MG63 (cell line): ENCODE measurements at regions not wholly inside any gene's neighbourhood (a gene's known extent, or its start where the extent isn't known, plus 50 kb on each side); places are given as distances from the start of the nearest gene placed in this dataset.
"Not testable (repeated sequence)": the region's sequence is repeated elsewhere in the genome, so short reads cannot be mapped to it uniquely, and the experiment has no call there.

ENCODE experiments used
- DNase-seq: peaks from one replicate; pipeline ENCODE4 v3.0.0-alpha.2; 2020
- H3K27me3 ChIP-seq: fragments of 250-450 bp; sonication (Bioruptor Pico); 2 replicates; pipeline ENCODE4 v1.5.1; 2020; ENCODE audit warnings: mild to moderate bottlenecking, moderate library complexity
- H3K36me3 ChIP-seq: fragments of 250-450 bp; sonication (Bioruptor Pico); 2 replicates; pipeline ENCODE4 v1.5.1; 2020; ENCODE audit warnings: mild to moderate bottlenecking, moderate library complexity
- H3K4me3 ChIP-seq: fragments of 250-450 bp; sonication (Bioruptor Pico); 2 replicates; pipeline ENCODE4 v1.5.1; 2020; ENCODE audit warnings: mild to moderate bottlenecking, moderate library complexity
- H3K9me3 ChIP-seq: fragments of 250-450 bp; sonication (Bioruptor Pico); 2 replicates; pipeline ENCODE4 v1.5.1; 2020; ENCODE audit warnings: mild to moderate bottlenecking, moderate library complexity

GRCh38 chr17:31629696-31630470 is 229.2 kb downstream of the COPRS start:
- Histone ChIP-seq H3K27me3 (no peaks in the 10 kb centered on the region), H3K36me3 (no peaks in the 10 kb centered on the region; the same call in 1 of the 2 replicates), H3K9me3 (peaks cover 41% of the 10 kb centered on the region), H3K4me3 (no peak overlapping the region)
- DNase-seq = peak; percentile 91

GRCh38 chr17:31627960-31628359 is 231.1 kb downstream of the COPRS start:
- peak; percentile 38 for DNase-seq
- Histone ChIP-seq H3K9me3 (peaks cover 51% of the 10 kb centered on the region), H3K27me3 (no peaks in the 10 kb centered on the region), H3K36me3 (no peaks in the 10 kb centered on the region; the same call in 1 of the 2 replicates), H3K4me3 (no peak overlapping the region)

- Histone ChIP-seq H3K9me3 (peaks cover 46% of the 10 kb centered on the region), H3K36me3 (no peaks in the 10 kb centered on the region; the same call in 1 of the 2 replicates), H3K27me3 (no peaks in the 10 kb centered on the region), H3K4me3 (no peak overlapping the region)
- no peak for DNase-seq
Measured at GRCh38 chr17:31623990-31624389, 232.5 kb downstream of the RAB11FIP4 start.

GRCh38 chr17:31622500-31622899 is 231.0 kb downstream of the RAB11FIP4 start:
- Histone ChIP-seq H3K36me3 (no peaks in the 10 kb centered on the region; the same call in 1 of the 2 replicates), H3K27me3 (no peaks in the 10 kb centered on the region), H3K9me3 (peaks cover 58% of the 10 kb centered on the region), H3K4me3 (no peak overlapping the region)
- no peak for DNase-seq

- peaks cover under 1% of the 10 kb centered on the region; the same call in 1 of the 2 replicates for H3K36me3 ChIP-seq
- no peaks in the 10 kb centered on the region for H3K27me3 ChIP-seq
- DNase-seq = no peak
- peaks cover 58% of the 10 kb centered on the region for H3K9me3 ChIP-seq
- no peak overlapping the region for H3K4me3 ChIP-seq
Measured at GRCh38 chr17:31621566-31621965, 230.1 kb downstream of the RAB11FIP4 start.

GRCh38 chr17:31611053-31611452 is 219.6 kb downstream of the RAB11FIP4 start:
- not testable (repeated sequence) for DNase-seq, H3K9me3 ChIP-seq, H3K27me3 ChIP-seq, H3K36me3 ChIP-seq, H3K4me3 ChIP-seq

GRCh38 chr17:31609996-31610910 is 218.8 kb downstream of the RAB11FIP4 start:
- Histone ChIP-seq H3K4me3 (no peak overlapping the region), H3K27me3 (no peaks in the 10 kb centered on the region), H3K9me3 (no peaks in the 10 kb centered on the region; the same call in 1 of the 2 replicates), H3K36me3 (no peaks in the 10 kb centered on the region)
- no peak for DNase-seq

GRCh38 chr17:31609331-31609730 is 217.9 kb downstream of the RAB11FIP4 start:
- no peak for DNase-seq
- H3K4me3 ChIP-seq = no peak overlapping the region
- H3K36me3 ChIP-seq = no peaks in the 10 kb centered on the region; the same call in 1 of the 2 replicates
- H3K27me3 ChIP-seq = no peaks in the 10 kb centered on the region
- H3K9me3 ChIP-seq = no peaks in the 10 kb centered on the region; the same call in 1 of the 2 replicates

- DNase-seq = no peak
- H3K9me3 ChIP-seq = no peaks in the 10 kb centered on the region; the same call in 1 of the 2 replicates
- peaks cover 2% of the 10 kb centered on the region; the same call in 1 of the 2 replicates for H3K36me3 ChIP-seq
- H3K27me3 ChIP-seq = no peaks in the 10 kb centered on the region
- H3K4me3 ChIP-seq = no peak overlapping the region
Measured at GRCh38 chr17:31608659-31609254, 217.3 kb downstream of the RAB11FIP4 start.

- no peak overlapping the region for H3K4me3 ChIP-seq
- no peaks in the 10 kb centered on the region for H3K9me3 ChIP-seq
- H3K27me3 ChIP-seq = no peaks in the 10 kb centered on the region
- DNase-seq = no peak
- peaks cover 2% of the 10 kb centered on the region; the same call in 1 of the 2 replicates for H3K36me3 ChIP-seq
Measured at GRCh38 chr17:31605761-31606160, 214.3 kb downstream of the RAB11FIP4 start.

- DNase-seq = no peak
- no peak overlapping the region for H3K4me3 ChIP-seq
- peaks cover 2% of the 10 kb centered on the region; the same call in 1 of the 2 replicates for H3K36me3 ChIP-seq
- H3K9me3 ChIP-seq = no peaks in the 10 kb centered on the region
- no peaks in the 10 kb centered on the region for H3K27me3 ChIP-seq
Measured at GRCh38 chr17:31604936-31605335, 213.5 kb downstream of the RAB11FIP4 start.

- H3K4me3 ChIP-seq, H3K27me3 ChIP-seq, DNase-seq, H3K9me3 ChIP-seq: not testable (repeated sequence)
- H3K36me3 ChIP-seq = peaks cover 33% of the 10 kb centered on the region
Measured at GRCh38 chr17:31600144-31600543, 208.7 kb downstream of the RAB11FIP4 start.

GRCh38 chr17:31598921-31599571 is 207.6 kb downstream of the RAB11FIP4 start:
- DNase-seq = no peak
- Histone ChIP-seq H3K9me3 (no peaks in the 10 kb centered on the region), H3K36me3 (peaks cover 42% of the 10 kb centered on the region), H3K4me3 (no peak overlapping the region), H3K27me3 (no peaks in the 10 kb centered on the region)

GRCh38 chr17:31598399-31598782 is 206.9 kb downstream of the RAB11FIP4 start:
- no peak for DNase-seq
- Histone ChIP-seq H3K36me3 (peaks cover 45% of the 10 kb centered on the region), H3K9me3 (no peaks in the 10 kb centered on the region), H3K4me3 (no peak overlapping the region), H3K27me3 (no peaks in the 10 kb centered on the region)

- Histone ChIP-seq H3K9me3 (no peaks in the 10 kb centered on the region), H3K36me3 (peaks cover 50% of the 10 kb centered on the region), H3K4me3 (no peak overlapping the region), H3K27me3 (no peaks in the 10 kb centered on the region)
- DNase-seq = no peak
Measured at GRCh38 chr17:31597646-31598398, 206.3 kb downstream of the RAB11FIP4 start.
